Endothelial cell (in vitro differentiated cells): ENCODE measurements at regions not wholly inside any gene's neighbourhood (a gene's known extent, or its start where the extent isn't known, plus 50 kb on each side); places are given as distances from the start of the nearest gene placed in this dataset.
"Not testable (repeated sequence)": the region's sequence is repeated elsewhere in the genome, so short reads cannot be mapped to it uniquely, and the experiment has no call there.

Experiments used
- DNase-seq: peaks from one replicate; pipeline ENCODE4 v3.0.0; 2021; ENCODE audit warnings: low spot score
- H3K27ac Mint-ChIP-seq: one replicate; pipeline ENCODE4 v1.8.0; 2021; ENCODE audit warnings: mixed read lengths, inconsistent platforms; ENCODE audit not compliant: unreplicated experiment
- H3K27me3 Mint-ChIP-seq: one replicate; pipeline ENCODE4 v1.8.0; 2021; ENCODE audit warnings: mild to moderate bottlenecking, moderate library complexity, mixed read lengths, inconsistent platforms; ENCODE audit not compliant: unreplicated experiment
- H3K36me3 Mint-ChIP-seq: one replicate; pipeline ENCODE4 v1.8.0; 2021; ENCODE audit warnings: mild to moderate bottlenecking, low read depth, mixed read lengths, inconsistent platforms; ENCODE audit not compliant: unreplicated experiment
- H3K4me1 Mint-ChIP-seq: one replicate; pipeline ENCODE4 v1.8.0; 2021; ENCODE audit warnings: mild to moderate bottlenecking, mixed read lengths, inconsistent platforms; ENCODE audit not compliant: unreplicated experiment
- H3K4me3 Mint-ChIP-seq: one replicate; pipeline ENCODE4 v1.8.0; 2021; ENCODE audit warnings: mild to moderate bottlenecking, mixed read lengths, inconsistent platforms; ENCODE audit not compliant: unreplicated experiment
- H3K9me3 Mint-ChIP-seq: one replicate; pipeline ENCODE4 v1.8.0; 2021; ENCODE audit warnings: mixed read lengths, inconsistent platforms; ENCODE audit not compliant: unreplicated experiment
- TF ChIP-seq, protein P1 (sequence below): fragments of 200-600 bp; sonication (generic); IDR thresholded peaks from one replicate; pipeline ENCODE4 v1.5.0; 2021; ENCODE audit warnings: antibody characterized with exemption; ENCODE audit not compliant: unreplicated experiment

DNA sequence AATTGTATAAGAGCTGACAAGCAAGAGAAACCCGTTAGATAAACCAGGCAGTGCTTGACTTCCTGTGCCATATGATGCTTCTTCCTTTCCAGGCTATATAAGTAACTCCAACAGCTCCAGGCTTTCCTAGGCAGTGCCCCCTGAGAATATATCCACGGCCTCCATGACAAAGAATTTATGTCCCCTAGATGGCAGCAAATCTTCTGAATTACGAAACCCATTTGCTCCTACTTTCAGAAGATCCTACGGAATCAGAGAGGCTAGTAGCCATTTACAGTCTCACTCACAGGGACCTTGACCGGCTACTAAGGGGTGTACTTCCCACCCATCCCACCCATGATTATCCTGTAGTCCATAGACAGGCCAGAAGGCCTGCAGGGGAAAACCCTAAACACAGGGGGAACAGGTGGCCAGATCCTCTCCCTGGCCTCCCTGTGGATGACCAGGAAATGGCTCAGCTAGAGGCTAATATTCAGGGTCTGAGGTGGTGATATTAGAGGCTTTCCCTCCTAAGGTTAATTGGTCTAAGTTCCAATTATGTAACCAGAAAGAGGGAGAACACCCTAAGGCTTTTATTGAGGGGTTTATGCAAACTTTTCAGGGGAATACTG, 77.2 kb upstream of the DCD start:
- H3K27ac Mint-ChIP-seq = no peak overlapping the region
- TF ChIP-seq, protein P1, sequence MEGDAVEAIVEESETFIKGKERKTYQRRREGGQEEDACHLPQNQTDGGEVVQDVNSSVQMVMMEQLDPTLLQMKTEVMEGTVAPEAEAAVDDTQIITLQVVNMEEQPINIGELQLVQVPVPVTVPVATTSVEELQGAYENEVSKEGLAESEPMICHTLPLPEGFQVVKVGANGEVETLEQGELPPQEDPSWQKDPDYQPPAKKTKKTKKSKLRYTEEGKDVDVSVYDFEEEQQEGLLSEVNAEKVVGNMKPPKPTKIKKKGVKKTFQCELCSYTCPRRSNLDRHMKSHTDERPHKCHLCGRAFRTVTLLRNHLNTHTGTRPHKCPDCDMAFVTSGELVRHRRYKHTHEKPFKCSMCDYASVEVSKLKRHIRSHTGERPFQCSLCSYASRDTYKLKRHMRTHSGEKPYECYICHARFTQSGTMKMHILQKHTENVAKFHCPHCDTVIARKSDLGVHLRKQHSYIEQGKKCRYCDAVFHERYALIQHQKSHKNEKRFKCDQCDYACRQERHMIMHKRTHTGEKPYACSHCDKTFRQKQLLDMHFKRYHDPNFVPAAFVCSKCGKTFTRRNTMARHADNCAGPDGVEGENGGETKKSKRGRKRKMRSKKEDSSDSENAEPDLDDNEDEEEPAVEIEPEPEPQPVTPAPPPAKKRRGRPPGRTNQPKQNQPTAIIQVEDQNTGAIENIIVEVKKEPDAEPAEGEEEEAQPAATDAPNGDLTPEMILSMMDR = peak; percentile 31
- H3K4me1 Mint-ChIP-seq = peaks cover 9% of the 10 kb centered on the region
- no peak overlapping the region for H3K4me3 Mint-ChIP-seq
- no peaks in the 10 kb centered on the region for H3K9me3 Mint-ChIP-seq
- H3K27me3 Mint-ChIP-seq = peaks cover 2% of the 10 kb centered on the region
- no peaks in the 10 kb centered on the region for H3K36me3 Mint-ChIP-seq
- DNase-seq = peak; percentile 46

DNA sequence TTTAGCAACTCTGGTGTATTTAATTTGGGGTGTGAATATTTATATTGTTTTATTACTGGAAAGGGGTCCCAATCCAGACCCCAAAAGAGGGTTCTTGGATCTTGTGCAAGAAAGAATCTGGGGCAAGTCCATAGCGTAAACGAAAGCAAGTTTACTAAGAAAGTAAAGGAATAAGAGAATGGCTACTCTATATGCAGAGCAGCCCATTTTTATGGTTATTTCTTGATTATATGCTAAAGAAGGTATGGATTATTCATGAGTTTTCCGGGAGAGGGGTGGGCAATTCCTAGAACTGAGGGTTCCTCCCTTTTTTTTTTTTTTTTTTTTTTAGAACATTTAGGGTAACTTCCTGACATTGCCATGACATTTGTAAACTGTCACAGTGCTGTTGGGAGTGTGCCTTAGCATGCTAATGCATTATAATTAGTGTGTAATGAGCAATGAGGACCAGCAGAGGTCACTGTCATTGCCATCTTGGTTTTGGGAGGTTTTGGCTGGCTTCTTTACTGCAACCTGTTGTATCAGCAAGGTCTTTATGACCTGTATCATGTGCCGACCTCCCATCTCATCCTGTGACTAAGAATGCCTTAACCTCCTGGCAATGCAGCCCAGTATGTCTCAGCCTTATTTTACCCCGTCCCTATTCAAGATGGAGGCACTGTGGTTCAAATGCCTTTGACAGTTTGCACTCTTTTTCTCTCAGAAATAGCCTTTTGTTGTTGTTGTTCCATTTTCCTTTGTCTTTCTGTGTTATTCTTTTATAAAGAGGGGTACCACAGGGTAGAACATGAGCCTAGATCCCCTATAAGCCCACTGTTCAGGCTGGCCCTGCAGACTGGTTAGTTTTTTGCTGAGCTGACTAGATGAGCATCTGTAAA, 75.5 kb upstream of the DCD start:
- Mint-ChIP-seq H3K27ac (no peak overlapping the region), H3K27me3 (peaks cover 2% of the 10 kb centered on the region), H3K4me1 (peaks cover 8% of the 10 kb centered on the region), H3K9me3 (no peaks in the 10 kb centered on the region), H3K36me3 (no peaks in the 10 kb centered on the region), H3K4me3 (no peak overlapping the region)
- DNase-seq = peak; percentile 30
- TF ChIP-seq, protein P1 = peak; percentile 69

DNA sequence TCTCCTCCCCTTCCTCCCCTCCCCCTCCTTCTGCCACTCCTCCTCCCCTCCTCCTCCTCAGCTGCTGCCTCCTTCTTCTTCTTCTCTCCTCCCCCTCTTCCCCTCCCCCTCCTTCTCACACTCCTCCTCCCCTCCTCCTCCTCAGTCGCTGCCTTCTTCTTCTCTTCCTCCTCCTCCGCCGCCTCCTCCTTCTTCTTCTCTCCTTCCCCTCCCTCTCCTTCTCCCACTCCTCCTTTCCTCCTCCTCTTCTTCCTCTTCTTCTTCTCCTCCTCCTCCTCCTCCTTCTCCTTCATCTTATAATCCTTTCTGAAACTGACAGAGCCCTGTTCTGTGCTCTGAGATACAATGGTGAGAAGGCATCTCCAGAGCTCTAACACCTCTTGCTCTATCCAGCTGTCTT, 73.1 kb upstream of the DCD start:
- Mint-ChIP-seq H3K4me1 (peaks cover 8% of the 10 kb centered on the region), H3K36me3 (no peaks in the 10 kb centered on the region), H3K27me3 (peaks cover 2% of the 10 kb centered on the region), H3K4me3 (no peak overlapping the region), H3K27ac (no peak overlapping the region), H3K9me3 (no peaks in the 10 kb centered on the region)
- TF ChIP-seq, protein P1 = no peak
- no peak for DNase-seq

DNA sequence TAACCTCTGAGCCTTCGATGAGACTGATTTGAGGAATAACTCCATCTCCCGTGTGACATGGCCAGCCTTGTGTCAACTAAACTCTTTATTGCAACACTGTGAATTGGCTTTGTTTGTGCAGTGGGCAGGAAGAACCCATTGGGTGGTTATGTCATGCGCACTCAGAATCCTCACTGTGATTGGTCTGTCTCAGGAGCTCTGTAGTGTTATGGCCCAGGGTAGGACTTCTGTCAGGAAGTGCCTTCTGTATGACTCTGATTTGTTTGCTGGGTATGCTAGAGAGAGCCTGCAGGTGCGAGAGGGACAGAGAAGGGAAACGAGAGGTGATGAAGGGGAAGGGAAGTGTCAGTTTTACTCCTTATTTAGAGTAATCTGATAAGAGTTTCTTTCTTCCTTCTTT, 71.5 kb upstream of the DCD start:
- Mint-ChIP-seq H3K4me3 (no peak overlapping the region), H3K27me3 (no peaks in the 10 kb centered on the region), H3K9me3 (no peaks in the 10 kb centered on the region), H3K36me3 (no peaks in the 10 kb centered on the region), H3K4me1 (peaks cover 3% of the 10 kb centered on the region), H3K27ac (no peak overlapping the region)
- DNase-seq = no peak
- TF ChIP-seq, protein P1 = no peak

DNA sequence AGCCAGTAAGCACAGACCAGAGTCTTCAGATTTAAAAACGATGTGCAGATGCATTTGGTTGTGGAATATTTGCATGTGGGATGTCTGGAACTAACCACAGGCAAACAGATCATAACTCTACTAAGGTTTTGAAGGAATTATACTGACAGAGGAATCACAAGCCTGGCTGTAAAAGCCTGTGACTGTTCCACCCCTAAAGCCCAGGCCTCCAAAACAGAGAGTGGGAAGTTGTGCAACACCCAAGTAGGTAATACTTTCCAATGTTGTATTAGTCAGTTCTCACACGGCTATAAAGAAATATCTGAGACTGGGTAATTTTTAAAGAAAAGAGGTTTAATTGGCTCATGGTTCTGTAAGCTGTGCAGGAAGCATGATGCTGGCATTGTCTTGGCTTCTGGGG, 68.1 kb upstream of the DCD start:
- H3K4me3 Mint-ChIP-seq = no peak overlapping the region
- no peaks in the 10 kb centered on the region for H3K27me3 Mint-ChIP-seq
- no peak overlapping the region for H3K27ac Mint-ChIP-seq
- no peaks in the 10 kb centered on the region for H3K9me3 Mint-ChIP-seq
- H3K4me1 Mint-ChIP-seq = no peaks in the 10 kb centered on the region
- H3K36me3 Mint-ChIP-seq = no peaks in the 10 kb centered on the region
- DNase-seq = no peak
- TF ChIP-seq, protein P1 = no peak

DNA sequence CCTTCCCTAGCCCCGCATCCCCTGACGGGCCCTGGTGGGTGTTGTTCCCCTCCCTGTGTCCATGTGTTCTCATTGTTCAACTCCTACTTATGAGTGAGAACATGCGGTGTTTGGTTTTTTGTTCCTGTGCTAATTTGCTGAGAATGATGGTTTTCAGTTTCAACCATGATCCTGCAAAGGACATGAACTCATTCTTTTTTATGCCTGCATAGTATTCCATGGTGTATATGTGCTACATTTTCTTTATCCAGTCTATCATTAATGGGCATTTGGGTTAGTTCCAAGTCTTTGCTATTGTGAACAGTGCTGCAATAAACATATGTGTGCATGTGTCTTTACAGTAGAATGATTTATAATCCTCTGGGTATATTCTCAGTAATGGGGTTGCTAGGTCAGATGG, 65.7 kb upstream of the DCD start:
- H3K9me3 Mint-ChIP-seq, DNase-seq, H3K4me3 Mint-ChIP-seq, H3K27ac Mint-ChIP-seq, H3K27me3 Mint-ChIP-seq, H3K4me1 Mint-ChIP-seq, H3K36me3 Mint-ChIP-seq: not testable (repeated sequence)
